HG03045 (cell line): ENCODE measurements at regions not wholly inside any gene's neighbourhood (a gene's known extent, or its start where the extent isn't known, plus 50 kb on each side); places are given as distances from the start of the nearest gene placed in this dataset.
"Not testable (repeated sequence)": the region's sequence is repeated elsewhere in the genome, so short reads cannot be mapped to it uniquely, and the experiment has no call there.

Experiments
- ATAC-seq: cut with Tn5 transposase; IDR thresholded peaks from one replicate; pipeline ENCODE4 v1.9.1; 2021; ENCODE audit warnings: mild to moderate bottlenecking, moderate library complexity; ENCODE audit not compliant: unreplicated experiment

- ATAC-seq: no peak
Measured at GRCh38 chr1:219324171-219324570, 150.5 kb downstream of the LYPLAL1 start.

GRCh38 chr1:219323426-219323825 is 149.7 kb downstream of the LYPLAL1 start:
- no peak for ATAC-seq

GRCh38 chr1:219322766-219323165 is 149.1 kb downstream of the LYPLAL1 start:
- no peak for ATAC-seq

GRCh38 chr1:219320563-219320962 is 146.9 kb downstream of the LYPLAL1 start:
- ATAC-seq: not testable (repeated sequence)

GRCh38 chr1:219318826-219319225 is 145.1 kb downstream of the LYPLAL1 start:
- no peak for ATAC-seq

- ATAC-seq: no peak
Measured at GRCh38 chr1:219317762-219318353, 144.2 kb downstream of the LYPLAL1 start.

GRCh38 chr1:219316066-219316465 is 142.4 kb downstream of the LYPLAL1 start:
- ATAC-seq: no peak

- no peak for ATAC-seq
Measured at GRCh38 chr1:219313961-219314360, 140.3 kb downstream of the LYPLAL1 start.

- ATAC-seq: no peak
Measured at GRCh38 chr1:219312967-219313366, 139.3 kb downstream of the LYPLAL1 start.

GRCh38 chr1:219310181-219310728 is 136.6 kb downstream of the LYPLAL1 start:
- no peak for ATAC-seq

- ATAC-seq: no peak
Measured at GRCh38 chr1:219308367-219308766, 134.7 kb downstream of the LYPLAL1 start.

- no peak for ATAC-seq
Measured at GRCh38 chr1:219304227-219305226, 130.8 kb downstream of the LYPLAL1 start.

GRCh38 chr1:219302697-219303096 is 129.0 kb downstream of the LYPLAL1 start:
- no peak for ATAC-seq

GRCh38 chr1:219299420-219299819 is 125.7 kb downstream of the LYPLAL1 start:
- no peak for ATAC-seq

GRCh38 chr1:219298571-219299148 is 125.0 kb downstream of the LYPLAL1 start:
- no peak for ATAC-seq

GRCh38 chr1:219296430-219297355 is 123.0 kb downstream of the LYPLAL1 start:
- no peak for ATAC-seq

GRCh38 chr1:219294251-219294650 is 120.6 kb downstream of the LYPLAL1 start:
- ATAC-seq: no peak

- no peak for ATAC-seq
Measured at GRCh38 chr1:219293410-219293809, 119.7 kb downstream of the LYPLAL1 start.

GRCh38 chr1:219292999-219293398 is 119.3 kb downstream of the LYPLAL1 start:
- no peak for ATAC-seq

- ATAC-seq: no peak
Measured at GRCh38 chr1:219292341-219292740, 118.7 kb downstream of the LYPLAL1 start.
